SKM-1 (cell line): ENCODE measurements at regions not wholly inside any gene's neighbourhood (a gene's known extent, or its start where the extent isn't known, plus 50 kb on each side); places are given as distances from the start of the nearest gene placed in this dataset.

Experiments used
- DNase-seq: peaks from one replicate; lab custom pipeline; 2025; ENCODE audit not compliant: unreplicated experiment; lab: John Stamatoyannopoulos, UW

DNA sequence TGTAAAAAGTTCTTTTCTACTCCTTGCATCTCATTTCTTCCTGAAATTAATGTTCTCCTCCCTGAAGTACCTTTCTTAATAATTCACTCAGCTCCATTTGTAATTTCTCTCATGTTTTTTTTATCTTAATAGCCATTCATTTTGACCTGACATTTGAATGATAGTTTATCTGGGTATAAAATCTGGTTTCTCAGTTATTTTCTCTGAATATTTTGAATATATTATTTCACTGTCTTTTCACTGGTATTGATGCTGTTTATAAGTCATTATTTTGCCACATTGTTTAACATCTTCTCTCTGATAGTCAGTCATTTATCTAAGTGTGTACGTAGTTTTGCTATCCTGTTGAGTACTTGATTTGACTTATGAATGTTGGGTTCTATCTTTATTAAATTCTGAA lies 68.8 kb upstream of the ARHGAP18 start:
- no peak for DNase-seq

DNA sequence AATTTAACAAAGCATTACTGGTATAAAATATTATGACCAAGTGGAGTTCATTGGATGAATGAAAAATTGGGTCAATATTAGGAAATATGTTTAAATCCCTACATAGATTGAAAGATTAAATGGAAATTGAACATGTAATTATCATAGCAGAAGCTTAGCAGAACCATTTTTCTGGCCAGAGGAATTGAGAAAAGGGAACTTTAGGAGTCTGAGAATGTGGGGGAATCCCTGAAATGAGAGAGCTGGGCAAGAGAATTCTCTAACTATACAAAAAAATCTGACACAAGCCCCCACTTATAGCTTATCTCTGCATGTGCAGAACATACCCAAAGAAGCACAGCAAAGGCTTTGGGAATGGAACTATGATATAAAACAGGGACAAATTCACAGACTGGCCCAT lies 67.4 kb upstream of the ARHGAP18 start:
- no peak for DNase-seq

DNA sequence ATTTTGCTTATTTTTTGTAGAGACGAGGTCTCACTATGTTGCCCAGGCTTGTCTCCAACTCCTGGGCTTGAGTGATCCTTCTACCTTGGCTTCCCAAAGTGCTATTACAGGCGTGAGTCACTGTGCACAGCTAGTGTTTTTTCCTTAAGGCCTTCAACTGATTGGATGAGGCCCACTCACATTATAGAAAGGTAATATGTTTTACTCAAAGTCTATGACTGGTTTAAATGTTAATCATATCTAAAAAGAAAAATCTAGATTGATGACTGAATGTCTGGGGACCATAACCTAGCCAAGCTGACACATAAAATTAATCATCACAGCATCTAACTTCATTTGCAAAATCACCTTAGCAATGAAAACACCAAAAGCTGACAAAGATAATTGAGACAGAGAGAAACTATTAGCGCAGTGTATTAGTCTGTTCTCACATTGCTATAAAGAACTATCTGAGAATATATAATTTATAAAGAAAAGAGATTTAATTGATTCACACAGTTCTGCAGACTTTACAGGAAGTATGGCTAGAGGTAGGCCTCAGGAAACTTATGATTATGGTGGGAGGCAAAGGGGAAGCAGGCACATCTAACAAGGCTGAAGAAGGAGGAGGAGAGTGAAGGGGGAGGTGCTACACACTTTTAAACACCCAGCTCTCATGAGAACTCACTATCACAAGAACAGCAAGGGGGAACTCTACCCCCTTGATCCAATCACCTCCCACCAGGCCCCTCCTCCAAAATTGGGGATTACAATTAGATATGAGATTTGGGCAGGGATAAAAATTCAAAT lies 66.8 kb upstream of the ARHGAP18 start:
- no peak for DNase-seq

DNA sequence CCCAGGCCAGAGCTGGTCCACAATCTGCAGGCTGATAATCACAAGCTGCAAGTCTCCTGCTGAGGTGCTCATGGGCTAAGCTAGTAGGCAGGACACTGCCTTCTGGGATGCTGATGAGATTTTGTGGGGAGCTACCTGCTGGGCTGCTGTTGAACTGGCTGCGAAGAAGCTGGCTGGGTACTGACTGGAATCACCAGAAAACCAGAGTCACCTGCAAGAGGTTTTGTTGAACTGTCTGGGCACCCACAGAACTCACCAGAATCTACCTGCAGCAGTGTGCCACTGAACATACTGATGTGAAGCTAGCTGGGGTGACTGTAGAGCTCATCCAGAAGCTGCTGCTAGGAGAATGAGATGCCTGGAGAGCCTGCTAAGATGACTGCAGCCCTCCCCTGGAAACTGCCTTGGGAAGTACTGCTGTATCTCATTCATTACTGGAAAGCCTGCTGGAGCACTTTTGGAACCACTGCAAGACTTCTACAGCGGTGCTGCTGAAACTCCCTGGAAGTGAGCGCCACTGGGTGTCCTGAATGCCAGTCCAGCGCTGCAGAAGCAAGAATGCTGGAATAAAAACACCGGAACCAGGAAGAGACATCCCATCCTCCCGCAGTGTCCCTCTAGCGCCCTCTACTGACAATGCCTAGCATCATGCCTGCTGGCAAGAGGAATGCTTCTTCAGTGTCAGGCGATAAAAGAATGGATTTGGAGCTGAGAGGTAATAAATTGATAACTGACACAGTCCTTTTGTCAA lies 64.9 kb upstream of the ARHGAP18 start:
- peak; percentile 55 for DNase-seq

DNA sequence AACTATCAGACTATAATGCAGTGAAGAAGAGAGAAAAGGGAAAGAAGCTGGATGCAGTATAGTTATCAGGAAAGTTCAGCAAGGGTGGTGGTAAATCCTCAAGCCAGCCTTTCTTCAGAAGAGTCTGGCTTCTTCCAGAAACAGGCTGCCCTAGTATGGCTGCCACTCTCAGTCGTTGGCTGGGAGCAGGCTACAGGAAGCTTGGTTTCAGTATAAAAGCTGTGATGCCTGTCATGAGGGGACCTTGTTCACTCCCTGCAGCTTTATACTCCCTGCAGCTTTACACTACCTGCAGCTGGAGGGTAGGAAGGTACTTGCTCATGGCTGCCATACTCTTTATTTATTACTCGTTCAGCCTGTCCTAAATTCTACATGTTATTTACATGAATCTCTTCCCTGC lies 63.3 kb upstream of the ARHGAP18 start:
- DNase-seq, result no peak

DNA sequence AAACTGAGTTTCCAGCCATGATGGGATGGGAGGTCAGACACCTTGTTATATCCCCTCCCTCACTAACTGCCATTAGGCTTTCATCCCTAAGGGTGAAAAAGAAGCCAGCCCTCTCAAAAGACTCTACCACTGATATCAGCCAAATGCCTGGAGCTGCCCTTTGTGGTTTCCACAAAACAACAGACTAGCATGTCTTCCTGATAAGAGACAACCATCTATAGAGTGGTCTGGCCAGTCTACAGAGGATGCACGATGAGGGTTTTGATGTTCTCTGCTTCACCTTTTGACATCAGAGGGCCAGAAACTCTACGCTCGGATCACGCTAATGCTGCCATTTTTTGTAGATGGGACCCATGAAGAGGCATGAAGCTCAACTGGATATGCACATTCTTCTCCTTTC lies 61.7 kb upstream of the ARHGAP18 start:
- DNase-seq, result no peak

DNA sequence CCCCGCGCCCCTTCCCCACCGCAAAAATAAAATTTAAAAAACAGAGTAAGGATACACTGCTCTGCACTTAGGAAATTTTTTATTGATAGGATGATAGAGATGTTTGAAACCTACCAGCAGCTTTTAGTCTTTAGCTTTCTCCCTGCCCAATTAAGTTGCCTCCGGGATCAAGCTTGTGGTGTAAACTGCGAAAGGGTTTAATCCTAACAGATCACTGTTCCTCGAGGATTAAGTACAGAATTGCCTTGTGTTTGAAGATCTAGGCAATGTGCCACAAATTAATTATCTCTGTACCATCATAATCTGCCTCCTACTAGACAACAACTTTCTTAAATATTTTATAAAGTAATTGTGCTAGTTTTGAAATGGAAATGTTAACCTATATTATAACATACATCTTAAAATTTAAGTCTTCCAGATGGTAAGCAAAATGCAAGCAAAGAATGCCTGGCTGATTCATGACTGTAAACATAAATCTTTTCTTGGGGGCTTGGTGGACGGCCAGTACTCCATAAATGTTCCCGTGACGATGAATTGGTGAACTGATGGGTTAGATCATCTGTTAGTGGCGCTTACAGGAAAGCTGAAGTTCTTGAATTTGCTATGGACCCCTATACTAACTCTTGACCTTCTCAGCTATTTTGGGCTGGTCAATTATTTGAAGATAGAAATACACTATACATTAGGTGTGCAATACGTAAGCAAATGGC lies 58.0 kb upstream of the ARHGAP18 start:
- DNase-seq, result no peak

DNA sequence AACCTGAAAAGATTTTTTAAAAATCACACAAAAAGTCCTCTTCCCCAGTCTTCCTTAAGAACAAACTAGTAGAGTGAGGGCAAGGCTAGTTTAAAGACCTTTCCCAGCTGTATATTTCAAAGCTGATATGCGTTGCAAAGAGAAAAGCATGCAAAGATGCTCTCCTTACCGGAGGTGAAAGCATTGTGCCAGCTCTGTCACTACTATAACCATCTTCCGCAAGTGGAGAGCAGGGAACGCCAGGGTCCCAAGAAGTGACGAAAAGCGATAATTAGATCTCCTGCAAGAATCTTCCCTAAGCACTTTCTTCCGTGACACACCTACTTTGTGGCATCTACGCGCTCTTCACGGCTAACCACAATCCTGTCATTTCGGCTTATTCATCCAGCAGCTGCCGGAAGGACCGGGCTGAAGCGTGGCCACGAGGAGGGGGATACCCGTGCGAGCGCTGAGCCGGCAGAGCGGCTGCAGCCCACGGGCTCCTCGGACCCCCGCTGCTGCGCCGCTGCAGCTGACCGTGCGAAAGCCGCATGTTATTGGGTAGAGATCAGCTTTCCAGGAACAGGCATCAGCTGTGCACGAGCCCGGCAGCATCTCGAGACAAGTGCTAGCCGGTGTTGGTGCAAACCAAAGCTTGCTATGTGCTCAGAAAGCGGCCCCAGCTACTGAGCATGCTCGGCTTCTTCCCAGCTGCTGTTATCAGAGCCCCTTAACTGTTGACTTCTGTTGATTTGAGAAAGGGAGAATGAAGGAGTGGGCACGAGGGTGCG lies 57.2 kb upstream of the ARHGAP18 start:
- DNase-seq, result no peak

DNA sequence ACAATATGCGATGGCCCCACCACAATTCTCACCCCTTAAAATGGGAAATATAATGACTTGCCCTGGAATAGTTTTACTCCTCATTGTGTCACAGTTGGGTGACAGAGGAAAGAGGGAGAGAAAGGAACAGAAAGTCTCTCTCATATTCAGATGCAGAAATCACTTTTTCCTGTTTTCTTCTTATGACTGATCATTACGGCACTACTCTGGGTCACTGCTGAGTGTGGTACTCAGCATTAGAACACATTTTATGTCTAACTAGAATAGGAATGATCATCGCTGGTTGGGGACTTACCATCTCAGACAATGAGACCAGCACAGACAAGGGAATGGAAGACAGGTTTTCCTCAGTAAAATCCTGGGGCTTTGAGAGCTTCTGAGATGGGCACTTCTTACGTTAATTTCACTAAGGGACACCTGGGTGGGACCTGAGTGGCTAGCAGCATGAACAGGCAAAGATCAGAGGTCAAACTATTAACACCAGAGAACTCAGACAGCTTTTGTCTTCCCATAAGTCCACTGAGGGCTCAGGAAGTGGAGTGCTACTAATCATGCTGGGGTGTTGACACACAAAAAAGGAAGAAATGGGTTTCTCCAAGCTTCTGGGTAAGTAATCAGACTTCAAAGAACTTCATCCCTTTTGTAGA lies 54.9 kb upstream of the ARHGAP18 start:
- DNase-seq, result no peak

DNA sequence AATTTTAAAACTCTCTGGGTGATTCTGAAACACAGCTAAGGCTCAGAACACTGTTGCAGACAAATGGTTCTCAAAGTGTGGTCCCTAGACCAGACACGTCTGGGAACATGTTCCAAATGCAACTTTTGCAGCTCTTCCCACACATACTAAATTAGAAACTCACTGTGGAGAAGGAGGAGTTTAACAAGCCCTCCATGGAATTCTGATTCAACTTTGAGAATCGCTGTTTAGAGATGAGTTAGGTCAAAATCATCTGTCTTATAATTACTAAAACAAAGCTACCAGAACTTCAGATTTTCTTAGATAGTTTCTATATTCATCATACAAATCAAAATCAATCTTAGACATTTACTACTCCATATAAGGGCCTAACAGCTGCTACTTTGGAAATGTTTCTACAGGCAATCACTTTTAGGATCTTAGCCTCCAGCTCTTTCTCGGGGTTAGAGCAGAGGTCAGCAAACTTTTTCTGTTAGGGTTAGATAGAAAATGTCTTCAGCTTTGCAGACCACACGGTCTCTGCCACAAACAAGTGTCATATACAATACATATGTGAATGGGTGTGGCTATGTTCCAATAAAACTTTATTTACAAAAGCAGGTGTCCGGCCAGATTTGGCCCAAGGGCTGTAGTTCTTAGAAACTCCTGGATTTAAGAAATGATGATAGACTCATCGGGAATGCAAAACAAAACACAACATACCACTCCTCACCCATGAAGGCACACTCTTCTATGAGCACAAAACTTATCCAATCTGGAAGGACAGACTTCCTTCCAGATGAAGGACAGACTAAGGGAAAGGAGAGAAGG lies 50.0 kb upstream of the ARHGAP18 start:
- no peak for DNase-seq
